ENCODE measurements at regions not wholly inside any gene's neighbourhood (a gene's known extent, or its start where the extent isn't known, plus 50 kb on each side); places are given as distances from the start of the nearest gene placed in this dataset.

GRCh38 chrX:45758319-45758718 is 557.6 kb upstream of the DIPK2B start:
- 60% methylated on average over 7 of the region's 7 CpGs for WGBS (ENCODE audit: missing lambda C conversion rate)
- no peak overlapping the region for H3K4me2 ChIP-seq
- TF ChIP-seq REST (IDR thresholded peaks at IDR 0.05) (no peak), TFCP2L1 (CRISPR knock-in tag; IDR thresholded peaks at IDR 0.05) (no peak), NFE2L2 (conservative IDR thresholded peaks at IDR 0.05; ENCODE audit: low read length) (no peak), ZSCAN20 (CRISPR knock-in tag; IDR thresholded peaks at IDR 0.05) (no peak), BHLHE40 (IDR thresholded peaks at IDR 0.05; ENCODE audit: low read depth, low read length) (no peak), CHD4 (IDR thresholded peaks at IDR 0.05; ENCODE audit: borderline replicate concordance) (no peak), RFX5 (IDR thresholded peaks at IDR 0.05) (no peak), HOXB13 (CRISPR knock-in tag; IDR thresholded peaks at IDR 0.05; ENCODE audit: low read depth) (no peak), RARB (CRISPR knock-in tag; IDR thresholded peaks at IDR 0.05) (no peak), NR3C1 (IDR thresholded peaks at IDR 0.05) (no peak), NPAS2 (CRISPR knock-in tag; IDR thresholded peaks at IDR 0.05; ENCODE audit: borderline replicate concordance) (no peak), TP53 (CRISPR knock-in tag; IDR thresholded peaks at IDR 0.05) (no peak), KDM5A (IDR thresholded peaks at IDR 0.05) (no peak), ZFP36 (IDR thresholded peaks at IDR 0.05; ENCODE audit: borderline replicate concordance, partially characterized antibody) (no peak), POLR2A (IDR thresholded peaks at IDR 0.05; ENCODE audit: low read length) (no peak), JUNB (IDR thresholded peaks at IDR 0.05) (no peak), SREBF2 (IDR thresholded peaks at IDR 0.05) (no peak), CBX2 (IDR thresholded peaks at IDR 0.05; ENCODE audit: borderline replicate concordance, low read depth) (no peak)
- H3K4me3 ChIP-seq = no peak overlapping the region
- DNase-seq (ENCODE audit: low read depth in 1 of 2, low spot score in 1 of 2) (no peak), FAIRE-seq (peak; percentile 36), ATAC-seq (peak in 1 of 2 experiments; percentile 6; a peak in 1 of 6 replicates)
- peaks cover 67% of the 10 kb centered on the region for H3K4me1 ChIP-seq
- POLR2A ChIA-PET = interaction anchor here (1.0 kb wide), 1 partner anchor 243 kb away, joined by 3 read pairs; no protein-coding TSS in a partner anchor
- H3K27ac ChIP-seq = peak overlapping the region; percentile 5 to 64; a peak in 4 of 6 replicates
- CTCF ChIA-PET = interaction anchor here (1.1 to 2.3 kb wide), 2 partner anchors 243 to 651 kb away, joined by 4 to 7 read pairs; no protein-coding TSS in a partner anchor
- no peaks in the 10 kb centered on the region for H3K9me3 ChIP-seq

GRCh38 chrX:45757272-45757671 is 556.6 kb upstream of the DIPK2B start:
- POLR2A ChIA-PET = no interaction called here
- H3K4me1 ChIP-seq = peaks cover 57% of the 10 kb centered on the region
- H3K4me3 ChIP-seq = no peak overlapping the region
- FAIRE-seq (no peak), DNase-seq (ENCODE audit: low read depth in 1 of 2, low spot score in 1 of 2) (no peak), ATAC-seq (no peak)
- CTCF ChIA-PET = interaction anchor here (2.3 kb wide), 1 partner anchor 242 kb away, joined by 7 read pairs; no protein-coding TSS in a partner anchor
- H3K9me3 ChIP-seq = no peaks in the 10 kb centered on the region
- TF ChIP-seq NR3C1 (IDR thresholded peaks at IDR 0.05) = no peak
- no peak for TF ChIP-seq FOSB (CRISPR knock-in tag; IDR thresholded peaks at IDR 0.05)
- no peak for TF ChIP-seq BCL3 (IDR thresholded peaks at IDR 0.05)
- TF ChIP-seq RFX5 (IDR thresholded peaks at IDR 0.05) = no peak
- no peak for TF ChIP-seq EP300 (IDR thresholded peaks at IDR 0.05)
- TF ChIP-seq PBX3 (IDR thresholded peaks at IDR 0.05) = no peak
- TF ChIP-seq NFE2L2 (conservative IDR thresholded peaks at IDR 0.05; ENCODE audit: low read length) = no peak
- TF ChIP-seq MAZ (IDR thresholded peaks at IDR 0.05; ENCODE audit: borderline replicate concordance, low read depth, low read length) = no peak
- no peak for TF ChIP-seq CBX8 (IDR thresholded peaks at IDR 0.05)
- TF ChIP-seq FOSL2 (IDR thresholded peaks at IDR 0.05) = no peak
- TF ChIP-seq FOSL2 (CRISPR knock-in tag; IDR thresholded peaks at IDR 0.05) = no peak
- no peak for TF ChIP-seq RCOR1 (IDR thresholded peaks at IDR 0.05; ENCODE audit: low read depth, low read length)
- TF ChIP-seq MAX (IDR thresholded peaks at IDR 0.05) = no peak
- no peak for TF ChIP-seq USF2 (IDR thresholded peaks at IDR 0.05)
- no peak for TF ChIP-seq HDAC2 (IDR thresholded peaks at IDR 0.05)
- no peak for TF ChIP-seq SREBF2 (IDR thresholded peaks at IDR 0.05)
- no peak for TF ChIP-seq KDM5A (IDR thresholded peaks at IDR 0.05)
- no peak for TF ChIP-seq ZNF302 (CRISPR knock-in tag; IDR thresholded peaks at IDR 0.05)
- TF ChIP-seq TFCP2L1 (CRISPR knock-in tag; IDR thresholded peaks at IDR 0.05) = no peak
- TF ChIP-seq ZC3H11A (IDR thresholded peaks at IDR 0.05) = no peak
- TF ChIP-seq SMC3 (IDR thresholded peaks at IDR 0.05) = no peak
- H3K4me2 ChIP-seq = no peak overlapping the region; the same call in 2 of the 3 replicates
- 98% methylated on average over 2 of the region's 2 CpGs for WGBS (ENCODE audit: missing lambda C conversion rate)
- no peak overlapping the region for H3K27ac ChIP-seq
